Activated CD8-positive, alpha-beta T cell treated with anti-CD3 and anti-CD28 coated beads for 36 hours (primary cell): ENCODE measurements at regions not wholly inside any gene's neighbourhood (a gene's known extent, or its start where the extent isn't known, plus 50 kb on each side); places are given as distances from the start of the nearest gene placed in this dataset.
"Not testable (repeated sequence)": the region's sequence is repeated elsewhere in the genome, so short reads cannot be mapped to it uniquely, and the experiment has no call there.

Experiments used
- ATAC-seq: fragments of 200-7000 bp; cut with Tn5 transposase; one replicate; pipeline ENCODE4 v1.10.0; 2021; ENCODE audit warnings: mild to moderate bottlenecking, moderate library complexity
- CTCF ChIA-PET: fragments of 350-600 bp; sonication (Branson Sonifier 250); formaldehyde crosslinking; loops from one replicate; lab custom pipeline; 2021; ENCODE audit warnings: antibody characterized with exemption; lab: Charles Lee
- POLR2A ChIA-PET: fragments of 350-600 bp; sonication (Branson Sonifier 250); formaldehyde crosslinking; loops from one replicate; lab custom pipeline; 2021; ENCODE audit warnings: antibody characterized with exemption; lab: Charles Lee
- DNase-seq: peaks from one replicate; pipeline ENCODE4 v3.0.0-alpha.2; 2020
- H3K27ac Mint-ChIP-seq: one replicate; pipeline ENCODE4 v1.8.0; 2021; ENCODE audit warnings: mild to moderate bottlenecking, mixed read lengths
- H3K27me3 Mint-ChIP-seq: one replicate; pipeline ENCODE4 v1.8.0; 2021; ENCODE audit warnings: mixed read lengths
- H3K36me3 Mint-ChIP-seq: one replicate; pipeline ENCODE4 v1.8.0; 2021; ENCODE audit warnings: low read depth, mixed read lengths
- H3K4me1 Mint-ChIP-seq: one replicate; pipeline ENCODE4 v1.8.0; 2021; ENCODE audit warnings: low read depth, mixed read lengths
- H3K4me3 Mint-ChIP-seq: one replicate; pipeline ENCODE4 v1.8.0; 2021; ENCODE audit warnings: mild to moderate bottlenecking, moderate library complexity, mixed read lengths
- H3K9me3 Mint-ChIP-seq: one replicate; pipeline ENCODE4 v1.8.0; 2021; ENCODE audit warnings: mixed read lengths
- CTCF ChIP-seq: fragments of 200-600 bp; IDR thresholded peaks from one replicate; pipeline ENCODE4 v1.8.0; 2022; ENCODE audit warnings: antibody characterized with exemption, mild to moderate bottlenecking
- intact Hi-C: fragments of 100-400 bp; cut with micrococcal nuclease; formaldehyde crosslinking; loops from one replicate; pipeline ENCODE4 v1.10.0; 2022

DNA sequence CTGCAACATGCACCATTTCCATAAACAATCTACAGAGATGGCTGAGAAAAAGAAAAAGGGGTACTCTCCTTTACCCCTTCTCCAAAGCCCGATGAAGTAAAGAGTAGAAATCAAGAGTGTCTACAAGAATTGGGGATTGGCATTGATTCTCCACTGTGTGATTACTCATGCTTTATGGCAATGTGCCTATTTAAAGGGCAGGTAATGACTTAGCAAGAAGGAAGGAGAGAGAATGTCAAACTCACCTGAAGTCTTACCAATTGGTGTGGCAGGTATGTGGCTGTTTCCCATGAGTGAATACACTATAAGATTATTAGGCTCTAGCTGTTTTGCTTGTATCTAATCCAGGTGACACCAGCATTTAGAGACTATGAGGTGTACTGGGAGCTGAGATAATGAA lies 275.3 kb downstream of the CCER1 start:
- Mint-ChIP-seq H3K27me3 (no peaks in the 10 kb centered on the region), H3K4me3 (no peak overlapping the region), H3K27ac (no peak overlapping the region), H3K36me3 (no peaks in the 10 kb centered on the region), H3K9me3 (no peaks in the 10 kb centered on the region), H3K4me1 (no peaks in the 10 kb centered on the region)
- no peak for ATAC-seq
- CTCF ChIA-PET, result no interaction called here
- DNase-seq, result no peak
- POLR2A ChIA-PET, result no interaction called here
- intact Hi-C loops, result loop anchor here (5.0 kb wide), 1 partner anchor 197 kb away; no protein-coding TSS in a partner anchor
- no peak for TF ChIP-seq CTCF

GRCh38 chr12:90677552-90677951 lies 277.4 kb downstream of the CCER1 start:
- TF ChIP-seq CTCF, result no peak
- Mint-ChIP-seq H3K4me3 (no peak overlapping the region), H3K27ac (no peak overlapping the region), H3K36me3 (no peaks in the 10 kb centered on the region), H3K4me1 (no peaks in the 10 kb centered on the region), H3K9me3 (no peaks in the 10 kb centered on the region), H3K27me3 (no peaks in the 10 kb centered on the region)
- intact Hi-C loops, result loop anchor here (5.0 kb wide), 1 partner anchor 195 kb away; no protein-coding TSS in a partner anchor
- POLR2A ChIA-PET, result no interaction called here
- CTCF ChIA-PET, result no interaction called here
- ATAC-seq (no peak), DNase-seq (no peak)

GRCh38 chr12:90677055-90677454 lies 277.9 kb downstream of the CCER1 start:
- CTCF ChIA-PET, result no interaction called here
- no peaks in the 10 kb centered on the region for H3K27me3 Mint-ChIP-seq
- intact Hi-C loops, result loop anchor here (5.0 kb wide), 1 partner anchor 195 kb away; no protein-coding TSS in a partner anchor
- no peak for ATAC-seq
- POLR2A ChIA-PET, result no interaction called here
- H3K27ac Mint-ChIP-seq, result no peak overlapping the region
- no peaks in the 10 kb centered on the region for H3K9me3 Mint-ChIP-seq
- TF ChIP-seq CTCF, result no peak
- no peak overlapping the region for H3K4me3 Mint-ChIP-seq
- no peak for DNase-seq
- no peaks in the 10 kb centered on the region for H3K4me1 Mint-ChIP-seq
- no peaks in the 10 kb centered on the region for H3K36me3 Mint-ChIP-seq

DNA sequence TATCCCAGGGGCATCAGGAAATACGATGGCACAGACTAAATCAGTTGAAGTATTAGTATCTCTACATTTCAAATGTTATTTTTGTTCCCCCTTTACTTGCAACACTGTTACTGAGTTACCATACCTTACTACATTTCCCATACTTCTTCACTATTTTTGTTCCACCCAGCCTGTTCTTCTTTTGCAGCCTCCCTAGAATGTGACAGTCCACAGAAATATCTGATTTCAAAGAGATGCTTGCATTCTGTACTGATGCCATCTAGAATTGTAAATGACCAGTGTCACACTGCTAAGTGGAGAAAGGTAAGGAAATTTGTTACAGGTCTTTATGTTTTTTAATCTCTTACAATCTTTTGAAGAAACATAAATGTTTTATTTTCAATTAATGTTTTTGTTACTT lies 279.9 kb downstream of the CCER1 start:
- Mint-ChIP-seq H3K9me3 (no peaks in the 10 kb centered on the region), H3K27ac (no peak overlapping the region), H3K27me3 (no peaks in the 10 kb centered on the region), H3K36me3 (no peaks in the 10 kb centered on the region), H3K4me3 (no peak overlapping the region), H3K4me1 (no peaks in the 10 kb centered on the region)
- ChIA-PET POLR2A (no interaction called here), CTCF (no interaction called here)
- no peak for TF ChIP-seq CTCF
- ATAC-seq (no peak), DNase-seq (no peak)
- intact Hi-C loops, result loop anchor here (5.0 kb wide), 1 partner anchor 193 kb away; no protein-coding TSS in a partner anchor

GRCh38 chr12:90672081-90672480 lies 282.9 kb downstream of the CCER1 start:
- CTCF ChIA-PET, result no interaction called here
- Mint-ChIP-seq H3K27ac (no peak overlapping the region), H3K4me1 (no peaks in the 10 kb centered on the region), H3K27me3 (no peaks in the 10 kb centered on the region), H3K36me3 (no peaks in the 10 kb centered on the region), H3K4me3 (no peak overlapping the region), H3K9me3 (peaks cover 3% of the 10 kb centered on the region)
- no peak for ATAC-seq
- TF ChIP-seq CTCF, result no peak
- no peak for DNase-seq
- intact Hi-C loops, result no loop called here
- POLR2A ChIA-PET, result no interaction called here

DNA sequence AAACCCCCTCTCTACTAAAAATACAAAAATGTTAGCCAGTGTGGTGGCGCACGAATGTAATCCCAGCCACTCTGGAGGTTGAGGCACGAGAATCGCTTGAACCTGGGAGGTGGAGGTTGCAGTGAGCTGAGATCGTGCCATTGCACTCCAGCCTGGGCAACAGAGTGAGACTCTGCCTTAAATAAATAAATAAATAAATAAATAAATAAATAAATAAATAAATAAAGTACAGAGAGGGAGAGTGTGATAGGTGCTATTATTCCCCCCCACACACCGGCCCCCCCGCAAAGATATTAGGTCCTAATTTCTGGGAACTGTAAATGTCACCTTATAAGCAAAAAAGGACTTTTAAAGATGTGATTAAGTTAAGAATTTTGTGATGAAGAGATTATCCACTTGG lies 291.0 kb downstream of the CCER1 start:
- H3K27me3 Mint-ChIP-seq, ATAC-seq, H3K4me1 Mint-ChIP-seq, intact Hi-C loops, H3K9me3 Mint-ChIP-seq, DNase-seq, H3K36me3 Mint-ChIP-seq, CTCF ChIA-PET, H3K27ac Mint-ChIP-seq, POLR2A ChIA-PET, H3K4me3 Mint-ChIP-seq: not testable (repeated sequence)
